ENCODE measurements at regions not wholly inside any gene's neighbourhood (a gene's known extent, or its start where the extent isn't known, plus 50 kb on each side); places are given as distances from the start of the nearest gene placed in this dataset.
"Not testable (repeated sequence)": the region's sequence is repeated elsewhere in the genome, so short reads cannot be mapped to it uniquely, and the experiment has no call there.

GRCh38 chr20:30959208-30959607 is 298.3 kb upstream of the DEFB115 start:
- not testable (repeated sequence) for TF ChIP-seq POLR2A, TAF1, POLR2AphosphoS5, SPI1 (IDR thresholded peaks at IDR 0.05; ENCODE audit: low read depth, low read length)
